ENCODE measurements at regions not wholly inside any gene's neighbourhood (a gene's known extent, or its start where the extent isn't known, plus 50 kb on each side); places are given as distances from the start of the nearest gene placed in this dataset.

- Histone ChIP-seq H3K9me3 (peaks cover 0 to 12% (median 0%) of the 10 kb centered on the region in 4 donors), H3K4me3 (no peak overlapping the region), H3K27me3 (no peaks in the 10 kb centered on the region), H3K27ac (no peak overlapping the region), H3K4me1 (no peaks in the 10 kb centered on the region), H3K36me3 (no peaks in the 10 kb centered on the region)
- WGBS, 2 donors: 29 to 37% methylated on average over 4 to 5 of the region's 5 CpGs
- DNase-seq (ENCODE audit: low spot score in 2 of 2): no peak
- TF ChIP-seq POLR2A (IDR thresholded peaks at IDR 0.05) (no peak), EP300 (IDR thresholded peaks at IDR 0.05) (no peak), CTCF (IDR thresholded peaks at IDR 0.05) (no peak)
Measured at GRCh38 chr10:85413570-85413969, 953.0 kb downstream of the GRID1 start.

GRCh38 chr10:85420501-85421191 is 945.9 kb downstream of the GRID1 start:
- Histone ChIP-seq H3K4me3 (no peak overlapping the region), H3K9me3 (no peaks in the 10 kb centered on the region), H3K27me3 (no peaks in the 10 kb centered on the region), H3K4me1 (no peaks in the 10 kb centered on the region), H3K36me3 (no peaks in the 10 kb centered on the region), H3K27ac (no peak overlapping the region)
- no peak for TF ChIP-seq POLR2A (IDR thresholded peaks at IDR 0.05)
- no peak for TF ChIP-seq CTCF (IDR thresholded peaks at IDR 0.05)
- TF ChIP-seq EP300 (IDR thresholded peaks at IDR 0.05): no peak
- 57 to 66% methylated on average over 8 of the region's 8 CpGs for WGBS, 2 donors
- DNase-seq (ENCODE audit: low spot score in 2 of 2): no peak

- no peaks in the 10 kb centered on the region for H3K27me3 ChIP-seq
- WGBS, 2 donors: 85 to 88% methylated on average over 9 of the region's 9 CpGs
- no peak overlapping the region for H3K4me3 ChIP-seq
- no peak for TF ChIP-seq CTCF (IDR thresholded peaks at IDR 0.05)
- no peaks in the 10 kb centered on the region for H3K36me3 ChIP-seq
- DNase-seq (ENCODE audit: low spot score in 2 of 2): no peak
- H3K4me1 ChIP-seq: no peaks in the 10 kb centered on the region
- no peak overlapping the region for H3K27ac ChIP-seq
- no peaks in the 10 kb centered on the region for H3K9me3 ChIP-seq
Measured at GRCh38 chr10:85421421-85421820, 945.2 kb downstream of the GRID1 start.

DNA sequence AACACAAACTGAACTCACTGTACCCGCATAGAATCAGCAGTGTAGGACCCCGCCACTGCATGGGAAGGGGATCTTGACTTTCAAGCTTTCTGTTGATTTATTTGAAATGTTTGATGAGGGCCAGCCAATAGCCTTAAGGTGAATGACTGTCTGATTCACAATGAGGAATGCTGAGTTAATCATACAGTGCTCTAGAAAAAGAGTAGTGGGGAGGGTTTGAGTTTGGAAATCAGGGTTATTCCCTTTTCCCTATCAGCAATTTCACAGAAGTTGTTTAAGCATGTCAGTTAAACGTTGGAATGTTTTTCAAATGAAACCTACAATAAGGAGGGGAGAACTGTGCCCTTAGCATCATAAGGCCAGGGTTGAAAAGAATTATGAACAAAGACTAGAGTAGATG is 937.5 kb downstream of the GRID1 start:
- no peak for DNase-seq (ENCODE audit: low spot score in 2 of 2)
- Histone ChIP-seq H3K27me3 (no peaks in the 10 kb centered on the region), H3K36me3 (no peaks in the 10 kb centered on the region), H3K9me3 (no peaks in the 10 kb centered on the region), H3K4me1 (no peaks in the 10 kb centered on the region), H3K4me3 (no peak overlapping the region), H3K27ac (no peak overlapping the region)
- no peak for TF ChIP-seq POLR2A (IDR thresholded peaks at IDR 0.05)
- no peak for TF ChIP-seq CTCF (IDR thresholded peaks at IDR 0.05)
- TF ChIP-seq EP300 (IDR thresholded peaks at IDR 0.05): no peak
- WGBS, 2 donors: 82 to 83% methylated on average over 3 of the region's 3 CpGs

DNA sequence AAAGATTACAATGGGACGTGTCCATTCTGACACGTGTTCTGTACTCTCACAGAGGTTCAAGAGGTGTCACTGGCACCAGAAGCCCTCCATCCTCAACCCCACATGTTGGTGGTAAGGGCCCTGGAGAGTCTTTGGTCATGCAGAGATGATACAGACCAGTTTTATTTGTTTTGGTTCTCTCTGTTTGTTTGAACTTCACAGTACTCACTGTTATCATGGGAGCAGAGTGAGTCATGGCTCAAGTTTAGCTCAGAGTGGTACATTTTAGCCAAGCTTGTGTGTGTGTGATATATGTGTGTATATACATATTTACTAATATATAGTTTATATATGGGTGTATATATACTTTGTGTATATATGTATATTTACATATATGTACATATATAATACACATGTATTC is 935.6 kb downstream of the GRID1 start:
- H3K27ac ChIP-seq: no peak overlapping the region
- H3K9me3 ChIP-seq: no peaks in the 10 kb centered on the region
- no peaks in the 10 kb centered on the region for H3K27me3 ChIP-seq
- no peaks in the 10 kb centered on the region for H3K36me3 ChIP-seq
- no peak overlapping the region for H3K4me3 ChIP-seq
- TF ChIP-seq EP300 (IDR thresholded peaks at IDR 0.05) (no peak), POLR2A (IDR thresholded peaks at IDR 0.05) (no peak), CTCF (IDR thresholded peaks at IDR 0.05) (no peak)
- no peaks in the 10 kb centered on the region for H3K4me1 ChIP-seq
- 81 to 89% methylated on average over 2 of the region's 2 CpGs for WGBS, 2 donors
- DNase-seq (ENCODE audit: low spot score in 2 of 2): no peak
